ENCODE measurements at regions not wholly inside any gene's neighbourhood (a gene's known extent, or its start where the extent isn't known, plus 50 kb on each side); places are given as distances from the start of the nearest gene placed in this dataset.

- no peaks in the 10 kb centered on the region for H3K36me3 ChIP-seq (replicated peaks)
- peak; percentile 95 for DNase-seq
- H3K27ac ChIP-seq = peak overlapping the region; percentile 16
- in situ Hi-C loops (cut with HindIII; ENCODE audit: low pct_ligation_motif_present, low sequenced_read_pairs) = no loop called here
- H3K4me3 ChIP-seq (ENCODE audit: low read depth, low read length) = no peak overlapping the region
- no peak for TF ChIP-seq CTCF (IDR thresholded peaks at IDR 0.05; ENCODE audit: low read depth, low read length, missing control alignments)
- H3K27me3 ChIP-seq (replicated peaks) = no peaks in the 10 kb centered on the region
Observed at GRCh38 chr13:111043575-111043982, 71.5 kb upstream of the ARHGEF7 start.

GRCh38 chr13:111042661-111043226, 72.4 kb upstream of the ARHGEF7 start:
- no peaks in the 10 kb centered on the region for H3K27me3 ChIP-seq (replicated peaks)
- DNase-seq = no peak
- in situ Hi-C loops (cut with HindIII; ENCODE audit: low pct_ligation_motif_present, low sequenced_read_pairs) = no loop called here
- H3K4me3 ChIP-seq (ENCODE audit: low read depth, low read length) = no peak overlapping the region
- TF ChIP-seq CTCF (IDR thresholded peaks at IDR 0.05; ENCODE audit: low read depth, low read length, missing control alignments) = no peak
- H3K27ac ChIP-seq = no peak overlapping the region
- no peaks in the 10 kb centered on the region for H3K36me3 ChIP-seq (replicated peaks)

GRCh38 chr13:111040830-111041229, 74.3 kb upstream of the ARHGEF7 start:
- no peak for TF ChIP-seq CTCF (IDR thresholded peaks at IDR 0.05; ENCODE audit: low read depth, low read length, missing control alignments)
- H3K27ac ChIP-seq = no peak overlapping the region
- in situ Hi-C loops (cut with HindIII; ENCODE audit: low pct_ligation_motif_present, low sequenced_read_pairs) = no loop called here

GRCh38 chr13:111039735-111040134, 75.4 kb upstream of the ARHGEF7 start:
- no peak for DNase-seq
- in situ Hi-C loops (cut with HindIII; ENCODE audit: low pct_ligation_motif_present, low sequenced_read_pairs) = no loop called here
- TF ChIP-seq CTCF (IDR thresholded peaks at IDR 0.05; ENCODE audit: low read depth, low read length, missing control alignments) = no peak

More at GRCh38 chr13:111040830-111041229, 74.3 kb upstream of the ARHGEF7 start:
- Histone ChIP-seq H3K4me3 (ENCODE audit: low read depth, low read length) (no peak overlapping the region), H3K36me3 (replicated peaks) (no peaks in the 10 kb centered on the region), H3K27me3 (replicated peaks) (no peaks in the 10 kb centered on the region)
- DNase-seq = no peak

DNA sequence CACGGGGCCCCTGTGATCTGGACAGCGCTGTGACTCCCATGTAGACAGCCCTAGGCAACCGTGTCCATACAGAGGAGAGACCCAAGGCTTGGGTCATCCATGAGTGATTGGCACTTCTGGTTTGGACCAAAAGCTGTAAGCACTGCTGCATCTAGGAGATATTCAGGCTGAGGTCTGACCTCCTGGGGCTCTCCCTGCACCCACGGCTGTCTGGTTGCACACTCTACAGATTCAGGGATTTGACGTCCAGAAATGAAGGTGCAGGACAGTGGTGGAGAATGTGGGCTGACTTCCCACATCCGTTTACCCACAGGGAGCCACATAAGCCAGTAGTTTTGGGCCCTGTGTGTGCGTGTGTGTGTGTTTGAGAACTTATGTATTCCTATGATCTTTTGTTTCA, 76.2 kb upstream of the ARHGEF7 start:
- in situ Hi-C loops (cut with HindIII; ENCODE audit: low pct_ligation_motif_present, low sequenced_read_pairs) = no loop called here
- no peak overlapping the region for H3K27ac ChIP-seq
- no peaks in the 10 kb centered on the region for H3K27me3 ChIP-seq (replicated peaks)
- DNase-seq = no peak
- no peaks in the 10 kb centered on the region for H3K36me3 ChIP-seq (replicated peaks)
- TF ChIP-seq CTCF (IDR thresholded peaks at IDR 0.05; ENCODE audit: low read depth, low read length, missing control alignments) = no peak
- H3K4me3 ChIP-seq (ENCODE audit: low read depth, low read length) = no peak overlapping the region

More at GRCh38 chr13:111039735-111040134, 75.4 kb upstream of the ARHGEF7 start:
- H3K27me3 ChIP-seq (replicated peaks) = no peaks in the 10 kb centered on the region
- no peak overlapping the region for H3K4me3 ChIP-seq (ENCODE audit: low read depth, low read length)
- H3K27ac ChIP-seq = no peak overlapping the region
- no peaks in the 10 kb centered on the region for H3K36me3 ChIP-seq (replicated peaks)

- no peak overlapping the region for H3K4me3 ChIP-seq (ENCODE audit: low read depth, low read length)
- H3K27me3 ChIP-seq (replicated peaks) = no peaks in the 10 kb centered on the region
- in situ Hi-C loops (cut with HindIII; ENCODE audit: low pct_ligation_motif_present, low sequenced_read_pairs) = no loop called here
- no peak for DNase-seq
- no peaks in the 10 kb centered on the region for H3K36me3 ChIP-seq (replicated peaks)
- TF ChIP-seq CTCF (IDR thresholded peaks at IDR 0.05; ENCODE audit: low read depth, low read length, missing control alignments) = no peak
- no peak overlapping the region for H3K27ac ChIP-seq
Observed at GRCh38 chr13:111037927-111038326, 77.2 kb upstream of the ARHGEF7 start.
